SHP77 treated with DMSO at 0.1 percent for 48 hours (cell line): ENCODE measurements at regions not wholly inside any gene's neighbourhood (a gene's known extent, or its start where the extent isn't known, plus 50 kb on each side); places are given as distances from the start of the nearest gene placed in this dataset.
"Not testable (repeated sequence)": the region's sequence is repeated elsewhere in the genome, so short reads cannot be mapped to it uniquely, and the experiment has no call there.

Experiments used
- DNase-seq: peaks from one replicate; lab custom pipeline; 2025; lab: John Stamatoyannopoulos, UW

- DNase-seq, result no peak
These were observed 273.5 kb upstream of the EDA2R start for GRCh38 chrX:66912417-66912816.

- DNase-seq, result no peak
These were observed 263.2 kb upstream of the EDA2R start for GRCh38 chrX:66902081-66902480.

GRCh38 chrX:66900886-66901285, 262.0 kb upstream of the EDA2R start:
- DNase-seq, result no peak

- DNase-seq, result no peak
These were observed 253.1 kb upstream of the EDA2R start for GRCh38 chrX:66892004-66892403.

GRCh38 chrX:66889418-66889817, 250.5 kb upstream of the EDA2R start:
- DNase-seq, result no peak

- no peak for DNase-seq
These were observed 243.2 kb upstream of the EDA2R start for GRCh38 chrX:66882101-66882500.

GRCh38 chrX:66876776-66877175, 237.9 kb upstream of the EDA2R start:
- DNase-seq, result no peak

GRCh38 chrX:66872771-66873170, 233.9 kb upstream of the EDA2R start:
- DNase-seq, result no peak

GRCh38 chrX:66863721-66864120, 224.8 kb upstream of the EDA2R start:
- DNase-seq, result no peak

GRCh38 chrX:66833426-66833825, 194.5 kb upstream of the EDA2R start:
- no peak for DNase-seq

GRCh38 chrX:66815227-66815626, 176.3 kb upstream of the EDA2R start:
- no peak for DNase-seq

- not testable (repeated sequence) for DNase-seq
These were observed 155.6 kb upstream of the EDA2R start for GRCh38 chrX:66794514-66794913.

- no peak for DNase-seq
These were observed 127.4 kb upstream of the EDA2R start for GRCh38 chrX:66766318-66766717.

- DNase-seq, result no peak
These were observed 121.8 kb upstream of the EDA2R start for GRCh38 chrX:66760651-66761050.

- DNase-seq, result no peak
These were observed 117.8 kb upstream of the EDA2R start for GRCh38 chrX:66756717-66757116.

- no peak for DNase-seq
These were observed 112.4 kb upstream of the EDA2R start for GRCh38 chrX:66751136-66751782.

- DNase-seq, result not testable (repeated sequence)
These were observed 105.6 kb upstream of the EDA2R start for GRCh38 chrX:66744519-66744918.

- DNase-seq, result peak; percentile 15
These were observed 92.5 kb upstream of the EDA2R start for GRCh38 chrX:66731398-66731797.

GRCh38 chrX:66728818-66729271, 90.0 kb upstream of the EDA2R start:
- DNase-seq, result peak; percentile 44

- DNase-seq, result no peak
These were observed 79.0 kb upstream of the EDA2R start for GRCh38 chrX:66717926-66718325.

- DNase-seq, result no peak
These were observed 59.7 kb upstream of the EDA2R start for GRCh38 chrX:66698273-66699204.

- DNase-seq, result not testable (repeated sequence)
These were observed 53.6 kb upstream of the EDA2R start for GRCh38 chrX:66692512-66692911.
